Tibial nerve (tissue), 4 donors: ENCODE measurements at regions not wholly inside any gene's neighbourhood (a gene's known extent, or its start where the extent isn't known, plus 50 kb on each side); places are given as distances from the start of the nearest gene placed in this dataset.

Experiments used
- DNase-seq, 2 donors: peaks; one replicate each; pipeline ENCODE4 v3.0.0-alpha.2; 2019; ENCODE audit warnings: low spot score in 2 of 2
- H3K27ac ChIP-seq, 4 donors: fragments of 200-600 bp; sonication (generic) in 3 of 4; one replicate each; pipeline ENCODE4 v1.5.1; 2017 to 2019; ENCODE audit warnings: mild to moderate bottlenecking in 1 of 4
- H3K27me3 ChIP-seq, 2 donors: fragments of 200-600 bp; sonication (generic) in 1 of 2; one replicate each; pipeline versions ENCODE4 v1.5.1 to v1.6.0; 2017 to 2019
- H3K36me3 ChIP-seq, 3 donors: fragments of 200-600 bp; sonication (generic); one replicate each; pipeline ENCODE4 v1.5.1; 2018 to 2019
- H3K4me1 ChIP-seq, 4 donors: fragments of 200-600 bp; sonication (generic) in 3 of 4; one replicate each; pipeline ENCODE4 v1.5.1; 2017 to 2019
- H3K4me3 ChIP-seq, 4 donors: fragments of 200-600 bp; sonication (generic) in 3 of 4; one replicate each; pipeline ENCODE4 v1.5.1; 2017 to 2019; ENCODE audit warnings: mild to moderate bottlenecking in 1 of 4, moderate library complexity in 1 of 4
- H3K9me3 ChIP-seq, 4 donors: fragments of 200-600 bp; sonication (generic) in 3 of 4; one replicate each; pipeline ENCODE4 v1.5.1; 2017 to 2019
- CTCF ChIP-seq, 5 experiments: fragments of 200-600 bp in 3 of 5; fragments of 450-650 bp in 2 of 5; sonication (generic) in 3 of 5; IDR thresholded peaks; one replicate each; pipeline ENCODE4 v1.5.1; 2016 to 2019; ENCODE audit warnings: antibody characterized with exemption in 5 of 5, mild to moderate bottlenecking in 3 of 5, moderate library complexity in 2 of 5
- EP300 ChIP-seq, 2 donors: sonication (generic); formaldehyde crosslinking; IDR thresholded peaks; one replicate each; pipeline ENCODE4 v1.6.1; 2017; ENCODE audit warnings: antibody characterized with exemption in 2 of 2, mild to moderate bottlenecking in 1 of 2
- POLR2A ChIP-seq, 2 donors: fragments of 450-650 bp; IDR thresholded peaks; one replicate each; pipeline ENCODE4 v1.6.1; 2017; ENCODE audit warnings: antibody characterized with exemption in 2 of 2, mild to moderate bottlenecking in 2 of 2, moderate library complexity in 2 of 2
- WGBS, 2 donors: methylation state at CpG; one replicate each; pipeline ENCODE4 v1.1.5; 2018; 5-methylcytosine and 5-hydroxymethylcytosine counted together

- Histone ChIP-seq H3K27me3 (no peaks in the 10 kb centered on the region), H3K4me3 (no peak overlapping the region), H3K36me3 (peaks cover 0 to 76% (median 0%) of the 10 kb centered on the region in 3 donors), H3K9me3 (no peaks in the 10 kb centered on the region), H3K4me1 (no peaks in the 10 kb centered on the region), H3K27ac (no peak overlapping the region)
- TF ChIP-seq CTCF (IDR thresholded peaks at IDR 0.05), result no peak
- TF ChIP-seq EP300 (IDR thresholded peaks at IDR 0.05), result no peak
- TF ChIP-seq POLR2A (IDR thresholded peaks at IDR 0.05), result no peak
- no peak for DNase-seq
- 79 to 89% methylated on average over 4 to 15 of the region's 15 CpGs for WGBS, 2 donors
Measured at GRCh38 chr22:26781596-26781995, 124.2 kb downstream of the MIAT start.

GRCh38 chr22:26783885-26784284, 126.5 kb downstream of the MIAT start:
- Histone ChIP-seq H3K36me3 (peaks cover 0 to 64% (median 0%) of the 10 kb centered on the region in 3 donors), H3K27me3 (no peaks in the 10 kb centered on the region), H3K9me3 (no peaks in the 10 kb centered on the region), H3K4me3 (no peak overlapping the region), H3K27ac (no peak overlapping the region), H3K4me1 (no peaks in the 10 kb centered on the region)
- TF ChIP-seq CTCF (IDR thresholded peaks at IDR 0.05) (no peak), EP300 (IDR thresholded peaks at IDR 0.05) (no peak), POLR2A (IDR thresholded peaks at IDR 0.05) (no peak)
- DNase-seq, result no peak
- WGBS, 2 donors, result 49 to 61% methylated on average over 18 of the region's 18 CpGs

- DNase-seq, result no peak
- no peak for TF ChIP-seq POLR2A (IDR thresholded peaks at IDR 0.05)
- TF ChIP-seq EP300 (IDR thresholded peaks at IDR 0.05), result no peak
- TF ChIP-seq CTCF (IDR thresholded peaks at IDR 0.05), result no peak
- peaks cover 0 to 63% (median 0%) of the 10 kb centered on the region in 3 donors for H3K36me3 ChIP-seq
- H3K4me3 ChIP-seq, result no peak overlapping the region
- no peaks in the 10 kb centered on the region for H3K9me3 ChIP-seq
- WGBS, 2 donors, result 97 to 98% methylated on average over 6 of the region's 6 CpGs
- no peaks in the 10 kb centered on the region for H3K27me3 ChIP-seq
- no peak overlapping the region for H3K27ac ChIP-seq
- no peaks in the 10 kb centered on the region for H3K4me1 ChIP-seq
Measured at GRCh38 chr22:26784772-26785171, 127.4 kb downstream of the MIAT start.

- Histone ChIP-seq H3K4me3 (no peak overlapping the region), H3K27ac (no peak overlapping the region), H3K9me3 (no peaks in the 10 kb centered on the region), H3K4me1 (no peaks in the 10 kb centered on the region), H3K36me3 (peaks cover 0 to 63% (median 0%) of the 10 kb centered on the region in 3 donors), H3K27me3 (no peaks in the 10 kb centered on the region)
- no peak for DNase-seq
- WGBS, 2 donors, result 81 to 83% methylated on average over 5 of the region's 5 CpGs
- TF ChIP-seq EP300 (IDR thresholded peaks at IDR 0.05) (no peak), CTCF (IDR thresholded peaks at IDR 0.05) (no peak), POLR2A (IDR thresholded peaks at IDR 0.05) (no peak)
Measured at GRCh38 chr22:26785932-26786331, 128.5 kb downstream of the MIAT start.

GRCh38 chr22:26786398-26786797, 129.0 kb downstream of the MIAT start:
- no peak overlapping the region for H3K4me3 ChIP-seq
- 84 to 91% methylated on average over 9 of the region's 9 CpGs for WGBS, 2 donors
- no peak for DNase-seq
- TF ChIP-seq CTCF (IDR thresholded peaks at IDR 0.05) (no peak), EP300 (IDR thresholded peaks at IDR 0.05) (no peak), POLR2A (IDR thresholded peaks at IDR 0.05) (no peak)
- no peak overlapping the region for H3K27ac ChIP-seq
- no peaks in the 10 kb centered on the region for H3K9me3 ChIP-seq
- no peaks in the 10 kb centered on the region for H3K4me1 ChIP-seq
- H3K36me3 ChIP-seq, result peaks cover 0 to 63% (median 0%) of the 10 kb centered on the region in 3 donors
- H3K27me3 ChIP-seq, result no peaks in the 10 kb centered on the region
